COLO668 (cell line): ENCODE measurements at regions not wholly inside any gene's neighbourhood (a gene's known extent, or its start where the extent isn't known, plus 50 kb on each side); places are given as distances from the start of the nearest gene placed in this dataset.

Source experiments
- DNase-seq: peaks from one replicate; lab custom pipeline; 2025; ENCODE audit not compliant: unreplicated experiment; lab: John Stamatoyannopoulos, UW

DNA sequence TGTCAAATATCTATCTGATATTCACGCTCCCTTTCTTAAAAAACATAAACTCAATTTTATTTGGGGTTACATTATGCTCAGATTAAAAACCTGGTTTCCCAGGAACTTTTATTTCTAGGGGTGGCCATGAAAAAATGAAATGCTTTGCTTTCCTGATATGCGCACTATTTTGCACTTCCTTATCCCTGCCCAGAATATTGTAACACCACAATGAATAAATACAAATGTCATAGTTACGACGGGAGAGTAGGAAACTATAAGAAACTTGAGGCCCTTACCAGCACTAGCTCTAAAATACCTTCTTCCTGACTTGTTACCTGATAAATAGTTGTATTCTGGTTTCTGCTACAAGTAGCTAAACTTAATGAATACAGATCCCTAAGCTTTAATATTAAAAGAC, 475.6 kb upstream of the CWC22 start:
- DNase-seq = no peak

DNA sequence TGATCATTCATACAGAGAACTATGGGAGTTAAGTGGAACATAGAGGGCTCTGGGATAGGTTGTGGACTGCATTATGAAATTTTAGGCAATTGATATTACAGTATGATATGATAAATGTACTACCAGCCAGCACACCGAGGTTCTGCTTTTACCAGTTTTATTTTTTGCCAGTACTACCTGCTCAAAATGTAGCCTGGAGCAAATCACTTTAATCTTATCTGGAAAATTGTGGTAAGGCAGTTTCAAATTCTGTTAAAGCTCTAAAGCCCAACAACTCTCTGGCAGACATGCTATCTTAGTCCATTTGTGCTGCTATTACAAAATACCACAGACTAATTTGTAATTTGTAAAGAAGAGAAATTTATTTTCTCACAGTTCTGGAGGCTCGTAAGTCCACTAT, 474.9 kb upstream of the CWC22 start:
- DNase-seq = no peak

DNA sequence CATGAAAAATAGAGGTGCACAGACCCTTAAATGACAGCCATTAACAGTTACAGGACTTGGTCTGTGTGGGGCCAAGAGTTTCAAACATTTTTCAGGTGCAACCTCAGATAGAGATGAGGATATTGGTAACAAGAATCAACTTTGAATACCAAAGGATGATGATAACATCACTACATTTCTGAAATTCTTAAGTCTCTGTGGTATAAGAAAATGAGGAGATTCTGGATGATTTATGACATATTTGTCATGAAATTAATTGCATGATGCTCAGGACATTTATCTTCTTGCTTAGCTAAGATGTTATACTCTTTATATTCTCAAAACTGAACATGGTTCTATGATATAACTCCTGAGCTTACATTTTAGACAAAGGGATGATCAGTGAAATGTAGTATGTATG, 471.8 kb upstream of the CWC22 start:
- DNase-seq = no peak

DNA sequence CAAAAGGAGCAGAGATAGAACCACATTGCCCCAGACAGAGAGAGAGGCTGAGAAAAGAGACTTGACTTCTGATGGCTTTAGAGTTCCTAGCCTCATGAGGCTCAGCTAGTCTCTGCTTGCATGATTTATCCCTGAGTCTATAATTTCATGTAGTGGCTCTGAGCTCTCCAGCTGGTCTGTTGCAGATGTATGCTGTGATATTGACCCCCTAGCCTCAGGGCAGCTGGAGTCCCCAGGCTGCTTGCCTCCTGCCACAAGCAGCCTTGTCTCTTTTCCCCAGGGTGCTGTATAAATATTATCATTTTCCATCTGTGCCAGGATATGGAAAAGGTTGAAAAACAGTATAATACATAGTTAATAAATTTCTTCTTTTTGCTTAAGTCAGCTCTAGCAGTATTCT, 467.6 kb upstream of the CWC22 start:
- no peak for DNase-seq

DNA sequence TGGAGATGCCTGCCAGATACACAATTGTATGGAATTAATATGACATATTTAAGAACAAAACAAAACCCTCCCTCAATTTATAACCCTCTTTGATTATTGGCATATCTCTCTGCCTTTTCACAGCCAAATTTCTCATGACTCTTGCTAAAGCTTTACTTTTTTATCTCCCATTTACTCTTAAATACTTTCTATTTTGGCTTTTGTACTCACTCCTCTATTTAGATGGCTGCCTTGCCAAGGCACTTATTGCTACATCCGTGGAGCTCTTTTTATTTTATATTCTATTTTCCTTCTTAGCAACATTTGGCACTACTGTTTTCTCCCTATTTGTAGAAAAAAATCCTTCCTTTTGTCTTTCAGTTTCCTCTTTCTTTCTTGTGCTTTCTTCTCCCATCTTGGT, 466.4 kb upstream of the CWC22 start:
- no peak for DNase-seq

DNA sequence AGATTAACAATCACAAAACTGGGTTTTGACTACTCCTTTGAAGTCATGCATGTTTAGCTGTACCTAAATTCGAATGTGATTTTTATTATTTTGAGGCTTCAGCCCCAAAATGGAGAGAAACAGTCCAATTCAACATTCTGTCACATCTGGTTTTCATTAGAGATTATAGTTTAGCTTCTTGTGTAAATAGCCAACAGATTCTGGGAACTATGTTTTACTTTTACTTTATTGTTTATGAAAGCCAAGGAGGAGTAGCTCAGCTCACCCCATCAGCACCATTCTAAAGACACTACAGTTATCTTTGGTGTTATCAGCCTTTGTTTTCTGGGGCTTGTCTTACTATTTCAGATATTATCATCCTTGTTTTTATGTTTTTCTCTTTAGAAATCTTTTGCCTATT, 465.0 kb upstream of the CWC22 start:
- no peak for DNase-seq

DNA sequence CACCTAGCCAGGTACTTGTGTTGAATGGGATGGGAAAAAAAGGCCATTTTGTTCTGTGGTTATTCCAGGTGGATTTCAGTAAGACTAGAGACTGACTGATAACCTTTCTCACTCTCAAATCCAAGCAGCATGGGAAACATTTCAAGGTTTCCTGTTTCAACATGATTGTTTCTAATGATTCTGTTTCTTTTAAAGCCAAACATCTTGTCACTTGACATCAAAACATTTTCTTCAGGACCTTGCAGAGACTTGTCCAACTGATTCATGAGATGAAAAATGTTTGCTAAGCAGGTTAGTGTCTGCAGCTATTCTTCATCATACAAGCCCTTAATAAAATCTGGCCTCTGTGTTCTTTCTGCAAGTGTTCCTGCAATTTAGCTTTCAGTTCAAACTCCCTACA, 456.5 kb upstream of the CWC22 start:
- no peak for DNase-seq

DNA sequence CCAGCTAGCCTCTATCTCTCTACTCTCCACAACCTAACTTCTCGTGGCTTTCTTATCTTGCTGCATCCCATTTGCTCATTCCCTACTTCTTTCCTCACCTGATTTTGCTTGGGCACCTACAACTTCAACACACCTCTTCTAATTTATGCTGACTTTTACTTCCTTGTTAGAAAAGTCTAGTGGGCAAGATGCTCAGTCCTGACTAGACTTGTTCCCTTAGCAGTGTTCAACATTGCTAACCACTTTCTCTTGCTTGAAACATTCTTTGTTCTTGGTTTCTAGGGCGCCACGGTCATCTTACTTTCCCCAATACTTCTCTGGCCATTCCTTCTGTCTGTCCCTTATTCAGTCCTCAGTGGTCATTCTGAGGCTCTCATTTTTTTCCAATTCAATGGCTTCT, 454.7 kb upstream of the CWC22 start:
- DNase-seq = no peak

DNA sequence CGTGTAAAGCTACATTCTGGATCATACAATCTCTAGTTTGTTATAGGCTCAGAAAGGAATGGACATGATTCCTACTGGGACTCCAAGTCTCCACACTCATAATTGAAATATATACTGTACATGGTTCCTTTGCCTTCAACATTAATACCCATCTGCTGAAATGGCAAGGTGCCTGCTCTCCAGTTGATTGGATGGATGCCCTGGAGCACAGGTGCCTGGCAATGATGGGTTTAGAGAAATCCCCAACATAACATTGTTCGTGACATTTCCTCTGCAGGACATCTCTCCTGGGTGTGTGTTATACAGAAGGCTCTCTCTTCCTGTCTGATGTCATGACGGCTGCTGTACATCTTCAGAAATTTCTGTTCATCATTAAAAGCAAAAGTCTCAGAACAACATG, 449.7 kb upstream of the CWC22 start:
- DNase-seq = no peak

DNA sequence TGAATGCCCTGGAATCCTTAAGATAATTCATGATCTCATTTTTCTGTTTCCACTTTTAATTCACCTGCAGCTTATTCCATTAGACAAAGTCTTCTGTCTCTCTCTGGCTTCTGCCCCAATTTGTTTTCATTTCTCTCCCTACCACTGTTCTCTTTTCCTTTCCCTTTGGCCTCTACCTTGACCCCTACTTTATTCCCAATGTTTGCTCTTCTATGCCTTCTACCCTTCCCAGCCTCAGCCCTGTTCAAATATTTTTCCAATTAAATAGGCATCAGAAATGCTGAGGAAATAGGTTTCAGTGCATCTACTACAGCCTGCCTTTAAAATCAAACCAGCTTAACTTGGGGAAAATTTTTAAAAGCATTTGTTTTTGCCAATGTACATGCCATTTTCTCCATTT, 443.7 kb upstream of the CWC22 start:
- no peak for DNase-seq

DNA sequence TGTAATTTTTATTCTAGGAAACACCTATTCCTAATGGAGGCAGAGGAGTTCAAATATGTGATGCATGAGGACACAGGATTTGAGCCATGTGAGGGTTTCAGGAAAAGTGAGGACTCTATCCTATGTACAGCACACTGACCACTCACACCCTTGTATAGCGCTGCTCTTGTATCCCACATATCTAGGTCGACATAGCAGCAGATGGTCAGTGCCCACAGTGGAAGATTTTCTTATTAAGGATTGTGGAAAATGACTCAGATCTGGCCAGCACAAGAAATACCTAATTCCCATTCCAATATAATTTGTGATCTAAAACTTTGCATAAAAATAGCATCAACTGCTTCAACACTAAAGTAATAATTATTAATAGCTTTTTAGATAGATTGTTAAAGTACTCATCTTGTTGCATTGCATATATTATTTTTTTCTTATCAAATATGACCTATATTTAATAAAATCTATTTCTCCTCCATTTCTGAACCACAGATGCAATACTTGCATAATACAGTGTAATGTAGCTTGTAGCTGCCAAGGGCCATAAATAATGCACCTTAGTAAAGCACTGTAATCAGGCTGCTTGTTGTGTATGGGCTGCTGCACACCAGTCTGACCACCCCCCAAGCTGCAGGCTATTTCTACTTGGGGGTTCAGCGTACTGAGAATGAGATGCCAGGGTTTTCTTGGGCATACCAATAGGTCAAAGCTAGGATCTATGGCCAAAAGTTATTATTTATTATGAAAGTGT, 442.2 kb upstream of the CWC22 start:
- DNase-seq = no peak

DNA sequence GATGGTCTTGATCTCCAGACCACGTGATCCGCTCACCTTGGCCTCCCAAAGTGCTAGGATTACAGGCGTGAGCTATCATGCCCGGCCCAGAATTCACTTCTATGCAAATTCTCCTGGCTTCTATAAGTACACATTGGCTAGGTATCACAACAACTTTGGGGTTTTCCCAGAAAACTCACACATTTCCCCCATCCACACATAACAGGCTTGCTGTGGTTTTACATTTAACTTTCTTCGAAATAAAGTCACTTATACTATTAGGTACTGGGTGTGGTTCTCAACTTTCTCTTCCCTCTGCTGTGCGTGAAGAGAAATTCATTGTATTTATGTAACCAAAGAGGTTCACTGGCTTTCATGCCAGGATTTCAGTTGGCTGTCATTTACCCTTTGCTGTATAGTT, 439.4 kb upstream of the CWC22 start:
- DNase-seq = no peak

DNA sequence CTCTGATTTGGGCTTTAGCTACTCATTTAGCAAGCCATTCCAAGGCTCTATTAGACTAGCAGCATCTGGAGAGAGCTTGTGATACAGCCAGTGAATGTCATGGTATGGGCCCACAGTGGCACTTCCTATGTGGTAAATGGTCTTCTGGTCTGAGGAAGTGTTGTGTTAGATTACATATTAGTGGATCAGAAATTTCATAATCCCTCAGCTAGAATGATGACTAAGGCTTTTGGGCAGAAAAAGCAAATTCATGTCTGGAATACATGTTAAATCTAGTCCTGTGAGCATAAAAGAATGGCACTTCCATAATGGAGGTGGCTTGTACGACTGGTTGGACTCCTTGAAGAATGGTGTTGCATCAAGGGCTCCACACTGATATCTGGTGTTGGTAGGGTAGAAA, 436.8 kb upstream of the CWC22 start:
- no peak for DNase-seq

DNA sequence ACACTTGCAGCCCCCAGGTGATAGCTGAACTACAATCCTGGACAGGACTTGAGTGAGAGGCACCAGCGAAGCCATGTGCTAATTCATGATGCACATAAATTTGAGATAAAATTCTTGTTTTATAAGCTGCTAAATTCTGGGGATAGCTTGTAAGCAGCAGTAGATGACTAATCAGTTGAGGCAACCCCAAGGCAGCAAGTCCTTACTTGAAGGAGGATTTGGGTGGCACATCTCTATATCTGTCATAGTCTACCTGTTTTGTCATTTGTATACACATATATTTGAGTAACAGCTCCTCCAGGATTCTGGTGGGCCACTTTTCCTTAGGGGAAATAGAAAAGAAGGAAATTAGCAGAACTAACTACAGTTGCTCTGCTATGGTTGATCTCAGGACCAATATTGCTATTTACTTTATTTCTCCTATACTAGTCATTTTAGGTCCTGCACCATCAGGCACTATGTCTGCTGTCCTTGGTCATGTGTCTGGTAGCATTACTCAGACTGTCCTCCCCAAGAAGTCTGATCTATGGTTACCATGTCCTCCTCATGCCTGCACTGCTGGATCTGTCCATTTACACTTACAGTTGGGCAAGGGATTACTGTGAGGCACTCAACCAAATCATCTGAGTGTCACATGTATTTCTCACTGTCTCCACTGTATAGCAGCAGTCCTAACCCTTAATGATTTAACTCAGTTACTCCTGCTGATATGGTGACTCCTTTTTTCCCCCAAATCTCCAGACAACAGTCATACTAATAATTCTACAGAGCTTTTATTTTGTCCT, 436.0 kb upstream of the CWC22 start:
- no peak for DNase-seq

DNA sequence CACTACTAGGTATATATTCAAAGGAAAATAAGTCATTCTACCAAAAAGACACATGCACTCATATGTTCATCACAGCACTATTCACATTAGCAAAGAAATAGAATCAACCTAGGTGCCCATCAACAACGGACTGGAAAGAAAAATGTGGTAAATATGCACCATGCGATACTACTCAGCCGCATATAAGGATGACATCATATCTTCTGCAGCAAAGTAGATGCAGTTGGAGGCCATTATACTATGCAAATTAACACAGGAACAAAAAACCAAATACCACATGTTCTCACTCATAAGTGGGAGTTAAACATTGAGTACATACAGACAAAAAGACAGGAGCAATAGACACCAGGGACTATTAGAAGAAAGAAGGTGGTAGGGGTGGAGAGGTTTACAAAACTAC, 412.1 kb upstream of the CWC22 start:
- no peak for DNase-seq

DNA sequence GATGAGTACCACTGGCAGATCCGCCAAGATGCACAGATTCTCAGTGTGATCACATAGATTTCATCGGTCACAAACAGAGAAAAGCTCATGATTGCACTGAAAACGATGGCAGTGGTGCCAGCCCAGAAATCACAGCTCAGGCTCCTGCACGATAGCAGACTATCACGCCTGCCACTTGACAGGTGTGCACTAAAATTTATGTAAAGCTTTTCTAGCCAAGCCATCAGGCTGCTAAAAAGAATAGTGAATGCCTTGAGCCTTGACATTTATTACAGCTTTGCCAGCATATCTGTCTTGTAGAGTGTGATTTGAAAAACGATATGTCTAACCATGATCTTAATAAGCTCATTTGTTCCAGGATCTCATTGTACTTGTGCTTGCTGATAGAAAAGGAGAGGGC, 409.5 kb upstream of the CWC22 start:
- no peak for DNase-seq

DNA sequence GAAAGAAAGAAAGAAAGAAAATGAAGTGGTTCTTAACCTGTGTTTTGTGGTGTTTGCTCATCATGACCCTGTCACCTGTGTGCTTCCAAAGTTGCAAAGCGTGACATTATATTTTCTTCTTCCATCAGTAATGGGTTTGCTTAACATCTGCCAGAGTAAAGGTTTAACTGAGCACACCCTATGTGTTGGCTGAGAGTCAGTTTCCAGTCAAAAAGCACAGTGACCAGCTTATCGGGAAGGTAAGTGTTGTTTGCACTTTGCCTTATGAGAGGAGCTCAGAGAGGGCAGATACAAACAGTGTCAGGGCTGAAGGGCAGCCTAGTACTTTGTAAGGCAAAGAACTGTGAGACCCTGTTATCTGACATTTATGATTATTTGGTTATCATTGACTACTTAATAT, 406.2 kb upstream of the CWC22 start:
- no peak for DNase-seq

DNA sequence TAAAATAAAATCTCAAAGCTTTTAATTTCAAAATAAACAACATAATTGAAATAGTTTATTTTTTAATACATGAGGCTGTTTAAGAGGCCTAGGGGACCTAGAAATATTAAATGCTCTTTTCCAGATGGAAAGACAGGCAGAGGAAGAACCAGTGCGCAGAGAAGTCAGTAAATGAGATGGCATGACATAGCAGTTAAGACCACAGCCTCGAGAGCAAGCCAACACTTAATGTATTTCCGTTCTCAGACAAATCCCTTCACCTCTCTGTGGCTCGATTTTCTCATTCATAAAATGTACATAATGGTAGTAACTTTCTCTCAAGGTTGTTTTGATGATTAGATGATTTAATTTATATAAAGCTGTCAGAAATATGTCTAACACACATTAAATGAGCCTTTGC, 405.1 kb upstream of the CWC22 start:
- no peak for DNase-seq

DNA sequence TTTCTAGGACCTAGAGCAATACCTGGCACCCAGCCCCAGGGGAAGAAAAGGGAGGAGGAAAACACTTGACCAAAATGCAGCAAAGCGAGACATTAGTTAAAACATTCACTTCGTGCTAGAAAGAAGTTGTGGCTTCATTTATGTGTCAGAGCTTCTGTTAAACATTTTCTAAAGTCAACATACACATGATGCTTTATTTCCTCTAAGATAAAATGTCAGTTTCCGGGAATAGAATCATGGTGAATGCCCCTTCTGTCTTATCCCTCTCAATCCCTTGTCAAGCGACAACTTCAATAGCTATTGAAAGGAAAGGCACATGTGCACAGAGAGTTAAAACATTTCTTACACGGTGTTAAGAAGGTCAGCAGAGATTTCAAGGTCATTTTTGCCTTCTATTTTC, 404.6 kb upstream of the CWC22 start:
- no peak for DNase-seq

DNA sequence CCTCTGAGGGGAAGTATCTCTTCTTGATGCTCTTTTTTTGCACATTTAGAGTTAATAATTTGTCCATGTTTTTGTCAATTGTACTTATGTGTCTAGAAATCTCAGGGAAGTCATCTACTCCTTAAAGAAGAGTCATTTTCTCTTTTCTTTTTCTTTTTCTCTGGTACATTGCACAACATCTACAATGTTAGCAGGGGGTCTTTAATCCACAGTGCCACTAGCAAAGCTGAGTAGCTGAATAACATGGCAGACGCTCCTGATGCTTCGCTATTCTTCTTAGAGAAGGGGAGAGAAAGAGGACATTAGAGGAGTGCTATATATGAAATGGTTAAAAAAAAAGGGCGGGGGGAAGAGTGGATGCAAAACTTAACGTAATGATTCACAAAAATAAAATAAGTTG, 399.6 kb upstream of the CWC22 start:
- no peak for DNase-seq

DNA sequence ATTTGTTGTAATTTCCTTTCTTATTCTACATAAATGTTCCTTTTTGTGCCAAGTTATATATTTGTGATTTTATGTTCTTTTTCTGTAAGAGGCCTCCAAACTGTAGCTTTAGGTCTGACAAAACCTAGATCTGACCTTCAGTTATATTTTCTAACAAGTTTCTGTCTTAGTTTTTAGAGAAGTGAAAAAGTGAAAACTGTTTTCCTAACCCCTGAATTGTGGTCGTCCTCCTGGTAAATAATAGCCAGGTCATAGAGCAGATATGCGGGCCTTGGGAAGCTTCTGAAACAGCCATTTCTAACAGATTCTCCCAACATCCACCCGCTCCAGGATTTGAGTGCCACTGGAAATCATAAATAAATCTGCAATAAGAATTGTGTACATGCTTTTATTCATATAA, 398.4 kb upstream of the CWC22 start:
- DNase-seq = no peak

DNA sequence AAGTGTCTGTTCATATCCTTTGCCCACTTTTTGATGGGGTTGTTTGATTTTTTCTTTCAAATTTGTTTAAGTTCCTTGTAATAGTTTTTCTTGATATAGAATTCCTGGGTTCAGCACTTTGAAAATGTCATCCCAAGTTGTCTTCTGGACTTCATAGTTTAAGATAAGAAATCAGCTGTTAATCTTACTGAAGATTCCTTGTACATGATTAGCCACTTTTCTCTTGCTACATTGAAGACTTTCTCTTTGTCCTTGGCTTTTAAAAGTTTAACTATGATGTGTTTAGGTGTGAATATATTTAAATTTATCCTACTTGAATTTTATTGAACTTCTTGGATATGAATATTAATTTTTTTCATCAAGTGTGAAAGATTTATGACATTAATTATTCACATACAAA, 387.2 kb upstream of the CWC22 start:
- no peak for DNase-seq
